IMR-90 (cell line): ENCODE measurements at regions not wholly inside any gene's neighbourhood (a gene's known extent, or its start where the extent isn't known, plus 50 kb on each side); places are given as distances from the start of the nearest gene placed in this dataset.
"Not testable (repeated sequence)": the region's sequence is repeated elsewhere in the genome, so short reads cannot be mapped to it uniquely, and the experiment has no call there.

Experiments used
- MAZ ChIP-seq: IDR thresholded peaks from 2 replicates; pipeline ENCODE4 v1.6.1; 2012; ENCODE audit warnings: low read depth, mild to moderate bottlenecking, low read length, improper control_type of control experiment, moderate library complexity, borderline replicate concordance
- NFE2L2 ChIP-seq: fragments of 150-350 bp; IDR thresholded peaks from 2 replicates; pipeline ENCODE4 v1.6.1; 2016; ENCODE audit warnings: low read depth, mild to moderate bottlenecking, low read length
- POLR2A ChIP-seq: IDR thresholded peaks from 2 replicates; pipeline ENCODE4 v1.6.1; 2012; ENCODE audit warnings: mild to moderate bottlenecking, low read depth, low read length
- RAD21 ChIP-seq: IDR thresholded peaks from 2 replicates; pipeline ENCODE4 v1.6.1; 2012; ENCODE audit warnings: low read length, improper control_type of control experiment
- TF ChIP-seq, protein P1 (sequence below): conservative IDR thresholded peaks from 2 replicates; pipeline ENCODE4 v1.5.1; 2012; ENCODE audit warnings: mild to moderate bottlenecking, low read depth, low read length, improper control_type of control experiment

DNA sequence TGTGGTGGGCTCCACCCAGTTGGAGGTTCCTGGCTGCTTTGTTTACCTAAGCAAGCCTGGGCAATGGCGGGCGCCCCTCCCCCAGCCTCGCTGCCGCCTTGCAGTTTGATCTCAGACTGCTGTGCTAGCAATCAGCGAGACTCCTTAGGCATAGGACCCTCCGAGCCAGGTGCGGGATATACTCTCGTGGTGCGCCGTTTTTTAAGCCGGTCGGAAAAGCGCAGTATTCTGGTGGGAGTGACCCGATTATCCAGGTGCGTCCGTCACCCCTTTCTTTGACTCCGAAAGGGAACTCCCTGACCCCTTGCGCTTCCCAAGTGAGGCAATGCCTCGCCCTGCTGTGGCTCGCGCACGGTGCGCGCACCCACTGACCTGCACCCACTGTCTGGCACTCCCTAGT is 1719.9 kb downstream of the BRINP3 start:
- not testable (repeated sequence) for TF ChIP-seq POLR2A, RAD21, NFE2L2, MAZ
- TF ChIP-seq, protein P1, sequence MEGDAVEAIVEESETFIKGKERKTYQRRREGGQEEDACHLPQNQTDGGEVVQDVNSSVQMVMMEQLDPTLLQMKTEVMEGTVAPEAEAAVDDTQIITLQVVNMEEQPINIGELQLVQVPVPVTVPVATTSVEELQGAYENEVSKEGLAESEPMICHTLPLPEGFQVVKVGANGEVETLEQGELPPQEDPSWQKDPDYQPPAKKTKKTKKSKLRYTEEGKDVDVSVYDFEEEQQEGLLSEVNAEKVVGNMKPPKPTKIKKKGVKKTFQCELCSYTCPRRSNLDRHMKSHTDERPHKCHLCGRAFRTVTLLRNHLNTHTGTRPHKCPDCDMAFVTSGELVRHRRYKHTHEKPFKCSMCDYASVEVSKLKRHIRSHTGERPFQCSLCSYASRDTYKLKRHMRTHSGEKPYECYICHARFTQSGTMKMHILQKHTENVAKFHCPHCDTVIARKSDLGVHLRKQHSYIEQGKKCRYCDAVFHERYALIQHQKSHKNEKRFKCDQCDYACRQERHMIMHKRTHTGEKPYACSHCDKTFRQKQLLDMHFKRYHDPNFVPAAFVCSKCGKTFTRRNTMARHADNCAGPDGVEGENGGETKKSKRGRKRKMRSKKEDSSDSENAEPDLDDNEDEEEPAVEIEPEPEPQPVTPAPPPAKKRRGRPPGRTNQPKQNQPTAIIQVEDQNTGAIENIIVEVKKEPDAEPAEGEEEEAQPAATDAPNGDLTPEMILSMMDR = not testable (repeated sequence)
